H1 (cell line): ENCODE measurements at regions not wholly inside any gene's neighbourhood (a gene's known extent, or its start where the extent isn't known, plus 50 kb on each side); places are given as distances from the start of the nearest gene placed in this dataset.

Experiments
- CTCF ChIA-PET: fragments of 300-600 bp; sonication (Branson Sonifier 250); formaldehyde crosslinking; loops from one replicate; lab custom pipeline; 2021; ENCODE audit not compliant: partially characterized antibody; lab: Charles Lee
- POLR2A ChIA-PET: fragments of 300-600 bp; sonication (Branson Sonifier 250); formaldehyde crosslinking; loops from one replicate; lab custom pipeline; 2021; ENCODE audit warnings: inconsistent platforms; ENCODE audit not compliant: partially characterized antibody; lab: Charles Lee
- DNase-seq, 2 experiments: peaks; one replicate each; pipeline versions ENCODE4 v3.0.0 to v3.0.0-alpha.2; 2010 to 2022; ENCODE audit warnings: low spot score in 2 of 2, low read depth in 1 of 2, mixed read lengths in 1 of 2
- FAIRE-seq: peaks from 2 replicates; lab custom pipeline; 2011; peaks lifted over from hg19 to GRCh38; lab: Jason Lieb, UNC
- H2AFZ ChIP-seq: 2 replicates; pipeline ENCODE4 v1.8.1; 2012; ENCODE audit warnings: low read length, inconsistent platforms
- H2AK5ac ChIP-seq: 2 replicates; pipeline ENCODE4 v1.6.1; 2013; ENCODE audit warnings: low read depth, low read length
- H2BK120ac ChIP-seq: replicated peaks from 2 replicates; pipeline ENCODE3; 2013; ENCODE audit warnings: low read depth, low read length, inconsistent platforms
- H2BK12ac ChIP-seq: 2 replicates; pipeline ENCODE4 v1.6.1; 2013; ENCODE audit warnings: low read depth, low read length
- H2BK15ac ChIP-seq: 2 replicates; pipeline ENCODE4 v1.6.1; 2013; ENCODE audit warnings: low read length
- H2BK20ac ChIP-seq: 2 replicates; pipeline ENCODE4 v1.6.1; 2013; ENCODE audit warnings: low read length
- H2BK5ac ChIP-seq: 2 replicates; pipeline ENCODE4 v1.6.1; 2013; ENCODE audit warnings: low read depth, low read length
- H3K14ac ChIP-seq: 2 replicates; pipeline ENCODE4 v1.6.1; 2013; ENCODE audit warnings: inconsistent platforms; ENCODE audit not compliant: insufficient read length
- H3K18ac ChIP-seq: 2 replicates; pipeline ENCODE4 v1.6.1; 2013; ENCODE audit warnings: low read length; ENCODE audit errors: extremely low read depth
- H3K23ac ChIP-seq: 2 replicates; pipeline ENCODE4 v1.6.1; 2013; ENCODE audit warnings: inconsistent platforms; ENCODE audit not compliant: insufficient read length
- H3K23me2 ChIP-seq: 2 replicates; pipeline ENCODE4 v1.6.1; 2013; ENCODE audit warnings: low read depth, low read length
- H3K27ac ChIP-seq: 2 replicates; pipeline ENCODE4 v1.6.1; 2011; ENCODE audit warnings: low read depth, low read length, inconsistent platforms
- H3K27me3 ChIP-seq, 4 experiments: replicated peaks in 1 of 4; 1 replicate in 1 of 4; 2 replicates in 3 of 4; pipeline versions ENCODE4 v1.6.1 to v1.8.1; 2011 to 2013; ENCODE audit warnings: low read length in 3 of 4, mild to moderate bottlenecking in 3 of 4, inconsistent platforms in 2 of 4, mixed read lengths in 2 of 4, moderate library complexity in 1 of 4; ENCODE audit not compliant: control insufficient read depth in 3 of 4, insufficient read depth in 3 of 4; ENCODE audit errors: extremely low read depth in 1 of 4
- H3K36me3 ChIP-seq, 4 experiments: 2 replicates each; pipeline versions ENCODE4 v1.6.1 to v1.8.1; 2011 to 2013; ENCODE audit warnings: mild to moderate bottlenecking in 4 of 4, low read length in 3 of 4, moderate library complexity in 2 of 4, control low read depth in 1 of 4, inconsistent platforms in 1 of 4; ENCODE audit not compliant: insufficient read depth in 4 of 4, control insufficient read depth in 2 of 4
- H3K4ac ChIP-seq: replicated peaks from 2 replicates; pipeline ENCODE3; 2013; ENCODE audit warnings: low read length, low read depth, mixed read lengths, inconsistent platforms; ENCODE audit not compliant: insufficient read length
- H3K4me1 ChIP-seq, 4 experiments: replicated peaks in 1 of 4; 1 replicate in 1 of 4; 2 replicates in 3 of 4; pipeline versions ENCODE4 v1.6.1 to v1.8.1; 2011 to 2013; ENCODE audit warnings: low read length in 3 of 4, inconsistent platforms in 2 of 4, mixed read lengths in 1 of 4; ENCODE audit not compliant: insufficient read depth in 4 of 4, control insufficient read depth in 3 of 4
- H3K4me2 ChIP-seq, 2 experiments: 2 replicates each; pipeline versions ENCODE4 v1.6.1 to v1.8.1; 2011 to 2013; ENCODE audit warnings: low read depth in 2 of 2, low read length in 2 of 2, control low read depth in 1 of 2, inconsistent platforms in 1 of 2, mild to moderate bottlenecking in 1 of 2; ENCODE audit not compliant: insufficient read depth in 1 of 2
- H3K4me3 ChIP-seq, 4 experiments: fragments of 200-600, 300-600 bp in 1 of 4; sonication (generic), shearing (Covaris generic), sonication (Bioruptor Twin) in 1 of 4; 2 replicates each; pipeline versions ENCODE4 v1.5.1 to v1.8.1; 2011 to 2016; ENCODE audit warnings: low read length in 4 of 4, low read depth in 3 of 4, control low read depth in 2 of 4, inconsistent platforms in 2 of 4, mild to moderate bottlenecking in 2 of 4, mixed read lengths in 1 of 4, moderate library complexity in 1 of 4; ENCODE audit not compliant: insufficient read depth in 2 of 4; ENCODE audit errors: extremely low read depth in 1 of 4
- H3K56ac ChIP-seq: replicated peaks from 2 replicates; pipeline ENCODE3; 2013; ENCODE audit warnings: low read depth, mild to moderate bottlenecking, mixed read lengths, low read length, inconsistent platforms; ENCODE audit not compliant: insufficient read length
- H3K79me1 ChIP-seq: 2 replicates; pipeline ENCODE4 v1.6.1; 2013; ENCODE audit warnings: low read depth, low read length, control low read depth
- H3K79me2 ChIP-seq, 2 experiments: 2 replicates each; pipeline versions ENCODE4 v1.6.1 to v1.8.1; 2012 to 2013; ENCODE audit warnings: low read length in 2 of 2, mild to moderate bottlenecking in 2 of 2, inconsistent platforms in 1 of 2; ENCODE audit not compliant: insufficient read depth in 2 of 2, control insufficient read depth in 1 of 2
- H3K9ac ChIP-seq, 4 experiments: replicated peaks in 1 of 4; 1 replicate in 1 of 4; 2 replicates in 3 of 4; pipeline versions ENCODE4 v1.6.1 to v1.8.1; 2011 to 2013; ENCODE audit warnings: low read depth in 3 of 4, low read length in 3 of 4, control low read depth in 2 of 4, mild to moderate bottlenecking in 2 of 4, moderate library complexity in 2 of 4, inconsistent platforms in 1 of 4; ENCODE audit errors: extremely low read depth in 1 of 4
- H3K9me3 ChIP-seq, 2 experiments: 2 replicates each; pipeline versions ENCODE4 v1.6.1 to v1.8.1; 2012 to 2013; ENCODE audit warnings: mild to moderate bottlenecking in 2 of 2, moderate library complexity in 2 of 2, control low read depth in 1 of 2, inconsistent platforms in 1 of 2, low read depth in 1 of 2, low read length in 1 of 2, mixed read lengths in 1 of 2; ENCODE audit not compliant: insufficient read depth in 2 of 2
- H4K20me1 ChIP-seq, 2 experiments: replicated peaks in 1 of 2; 2 replicates each; pipeline versions ENCODE3 to v1.8.1; 2011 to 2013; ENCODE audit warnings: inconsistent platforms in 2 of 2, low read length in 2 of 2, mild to moderate bottlenecking in 1 of 2; ENCODE audit not compliant: insufficient read depth in 2 of 2, control insufficient read depth in 1 of 2
- H4K5ac ChIP-seq: 2 replicates; pipeline ENCODE4 v1.6.1; 2013; ENCODE audit warnings: low read length, low read depth, mixed read lengths, inconsistent platforms; ENCODE audit not compliant: insufficient read length
- H4K8ac ChIP-seq: 2 replicates; pipeline ENCODE4 v1.8.0; 2013; ENCODE audit warnings: mild to moderate bottlenecking, moderate library complexity, low read length, inconsistent platforms; ENCODE audit not compliant: insufficient read depth; ENCODE audit errors: extremely low read depth
- H4K91ac ChIP-seq: replicated peaks from 2 replicates; pipeline ENCODE3; 2013; ENCODE audit warnings: low read length, mixed read lengths, inconsistent platforms; ENCODE audit not compliant: insufficient read length
- ASH2L ChIP-seq: fragments of 200-600, 300-600 bp; sonication (generic); IDR thresholded peaks from one replicate; pipeline ENCODE4 v1.7.1; 2017; ENCODE audit warnings: low read length
- BCL11A ChIP-seq, 2 experiments: IDR thresholded peaks; one replicate each; pipeline ENCODE4 v1.6.1; 2011; ENCODE audit warnings: low read depth in 2 of 2, low read length in 2 of 2, mild to moderate bottlenecking in 2 of 2
- BRCA1 ChIP-seq: IDR thresholded peaks from 2 replicates; pipeline ENCODE4 v1.6.1; 2012; ENCODE audit warnings: low read depth, low read length, improper control_type of control experiment
- EGR1 ChIP-seq: IDR thresholded peaks from 2 replicates; pipeline ENCODE4 v1.6.1; 2011; ENCODE audit warnings: low read depth, low read length, borderline replicate concordance
- GABPA ChIP-seq: IDR thresholded peaks from 2 replicates; pipeline ENCODE4 v1.6.1; 2011; ENCODE audit warnings: mild to moderate bottlenecking, low read length, moderate library complexity, borderline replicate concordance; ENCODE audit not compliant: insufficient read depth
- KDM4A ChIP-seq: IDR thresholded peaks from one replicate; pipeline ENCODE4 v1.7.1; 2012; ENCODE audit warnings: low read depth, mild to moderate bottlenecking, moderate library complexity, low read length, inconsistent platforms; ENCODE audit not compliant: severe bottlenecking
- KDM5A ChIP-seq: fragments of 200-600 bp; IDR thresholded peaks from 2 replicates; pipeline ENCODE4 v1.7.1; 2012; ENCODE audit warnings: mild to moderate bottlenecking, low read length, inconsistent platforms, mixed read lengths
- PHF8 ChIP-seq: fragments of 200-600 bp; sonication (generic); conservative IDR thresholded peaks from 2 replicates; pipeline ENCODE4 v1.7.1; 2012; ENCODE audit warnings: low read depth, mild to moderate bottlenecking, inconsistent platforms, low read length, moderate library complexity
- RAD21 ChIP-seq, 2 experiments: IDR thresholded peaks in 1 of 2; conservative IDR thresholded peaks in 1 of 2; 2 replicates each; pipeline ENCODE4 v1.6.1; 2011; ENCODE audit warnings: low read depth in 2 of 2, low read length in 2 of 2, improper control_type of control experiment in 1 of 2, inconsistent platforms in 1 of 2, mild to moderate bottlenecking in 1 of 2, moderate library complexity in 1 of 2
- SIRT6 ChIP-seq: IDR thresholded peaks from one replicate; pipeline ENCODE4 v1.7.1; 2012; ENCODE audit warnings: low read length, inconsistent platforms
- TAF1 ChIP-seq: IDR thresholded peaks from 2 replicates; pipeline ENCODE4 v1.6.1; 2011; ENCODE audit warnings: mild to moderate bottlenecking, low read depth, low read length
- WGBS, 2 experiments: shearing (Covaris generic) in 1 of 2; methylation state at CpG; one replicate each; pipeline versions ENCODE4 v1.1.6 to v1.1.7; 2013 to 2015; ENCODE audit warnings: low lambda C conversion rate in 2 of 2, mixed read lengths in 2 of 2, inconsistent platforms in 1 of 2, low coverage in 1 of 2, missing lambda C conversion rate in 1 of 2; ENCODE audit not compliant: insufficient replicate concordance in 2 of 2, insufficient coverage in 1 of 2, insufficient read length in 1 of 2; ENCODE audit errors: extremely low coverage in 1 of 2, missing lambda C conversion rate in 1 of 2; 5-methylcytosine and 5-hydroxymethylcytosine counted together
- TF ChIP-seq, protein P1 (sequence below): IDR thresholded peaks from 2 replicates; pipeline ENCODE4 v1.6.1; 2011; ENCODE audit warnings: low read length, improper control_type of control experiment
- TF ChIP-seq, protein P2 (sequence below): IDR thresholded peaks from 2 replicates; pipeline ENCODE4 v1.6.1; 2012; ENCODE audit warnings: low read length, inconsistent platforms

DNA sequence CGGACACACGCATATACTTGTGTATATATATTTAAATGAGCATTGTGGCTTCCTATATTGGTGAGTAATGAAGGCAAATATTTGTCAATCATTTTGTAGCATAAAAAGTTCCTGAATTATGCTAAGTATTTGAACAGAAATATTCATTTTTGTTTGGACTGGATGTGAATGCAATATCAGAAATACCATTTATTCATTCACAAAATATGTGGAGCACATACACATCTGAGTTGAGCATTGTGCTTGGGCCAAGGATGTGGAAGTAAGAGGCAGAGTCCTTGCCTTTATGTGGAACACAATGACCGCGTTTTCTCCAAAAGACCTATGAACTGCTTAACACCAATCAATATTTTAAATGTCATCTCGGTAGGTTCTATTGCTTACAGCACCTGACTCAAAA, 1086.5 kb downstream of the NR2F1-AS1 start:
- no peak for DNase-seq
- 81% methylated on average over 5 of the region's 5 CpGs; no CpG with 5 or more reads in 1 of the 2 experiments for WGBS, 2 experiments
- TF ChIP-seq SIRT6 (no peak), TAF1 (no peak), GABPA (no peak), PHF8 (no peak), BRCA1 (no peak), BCL11A (IDR thresholded peaks at IDR 0.05; ENCODE audit: low read depth in 2 of 2, low read length in 2 of 2) (no peak), KDM4A (no peak), ASH2L (no peak), EGR1 (no peak), KDM5A (no peak), RAD21 (IDR thresholded peaks at IDR 0.05 in 1 of 2, conservative IDR thresholded peaks at IDR 0.05 in 1 of 2; ENCODE audit: low read depth in 2 of 2, low read length in 2 of 2) (no peak)
- TF ChIP-seq, protein P1, sequence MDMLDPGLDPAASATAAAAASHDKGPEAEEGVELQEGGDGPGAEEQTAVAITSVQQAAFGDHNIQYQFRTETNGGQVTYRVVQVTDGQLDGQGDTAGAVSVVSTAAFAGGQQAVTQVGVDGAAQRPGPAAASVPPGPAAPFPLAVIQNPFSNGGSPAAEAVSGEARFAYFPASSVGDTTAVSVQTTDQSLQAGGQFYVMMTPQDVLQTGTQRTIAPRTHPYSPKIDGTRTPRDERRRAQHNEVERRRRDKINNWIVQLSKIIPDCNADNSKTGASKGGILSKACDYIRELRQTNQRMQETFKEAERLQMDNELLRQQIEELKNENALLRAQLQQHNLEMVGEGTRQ = no peak
- TF ChIP-seq, protein P2, sequence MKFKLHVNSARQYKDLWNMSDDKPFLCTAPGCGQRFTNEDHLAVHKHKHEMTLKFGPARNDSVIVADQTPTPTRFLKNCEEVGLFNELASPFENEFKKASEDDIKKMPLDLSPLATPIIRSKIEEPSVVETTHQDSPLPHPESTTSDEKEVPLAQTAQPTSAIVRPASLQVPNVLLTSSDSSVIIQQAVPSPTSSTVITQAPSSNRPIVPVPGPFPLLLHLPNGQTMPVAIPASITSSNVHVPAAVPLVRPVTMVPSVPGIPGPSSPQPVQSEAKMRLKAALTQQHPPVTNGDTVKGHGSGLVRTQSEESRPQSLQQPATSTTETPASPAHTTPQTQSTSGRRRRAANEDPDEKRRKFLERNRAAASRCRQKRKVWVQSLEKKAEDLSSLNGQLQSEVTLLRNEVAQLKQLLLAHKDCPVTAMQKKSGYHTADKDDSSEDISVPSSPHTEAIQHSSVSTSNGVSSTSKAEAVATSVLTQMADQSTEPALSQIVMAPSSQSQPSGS = no peak

More for the DNA sequence above, 1086.5 kb downstream of the NR2F1-AS1 start:
- H4K5ac ChIP-seq = no peak overlapping the region
- H2BK20ac ChIP-seq = no peak overlapping the region
- H2BK120ac ChIP-seq = no peak overlapping the region
- H2BK15ac ChIP-seq = no peak overlapping the region
- H3K79me1 ChIP-seq = no peaks in the 10 kb centered on the region
- H3K79me2 ChIP-seq = no peaks in the 10 kb centered on the region
- H3K27me3 ChIP-seq = no peaks in the 10 kb centered on the region
- no peak overlapping the region for H2AK5ac ChIP-seq
- no peaks in the 10 kb centered on the region for H3K36me3 ChIP-seq
- no peak overlapping the region for H3K4me2 ChIP-seq
- H3K14ac ChIP-seq = no peak overlapping the region
- H3K4me3 ChIP-seq = no peak overlapping the region
- no peak overlapping the region for H2AFZ ChIP-seq
- H4K91ac ChIP-seq = no peak overlapping the region
- H3K23me2 ChIP-seq = no peaks in the 10 kb centered on the region
- no peak overlapping the region for H3K9ac ChIP-seq
- CTCF ChIA-PET = no interaction called here
- H3K27ac ChIP-seq = no peak overlapping the region
- no peak overlapping the region for H4K8ac ChIP-seq
- H3K23ac ChIP-seq = no peak overlapping the region
- H3K9me3 ChIP-seq = no peaks in the 10 kb centered on the region
- no peak overlapping the region for H3K18ac ChIP-seq
- POLR2A ChIA-PET = no interaction called here
- no peaks in the 10 kb centered on the region for H4K20me1 ChIP-seq
- H2BK12ac ChIP-seq = no peak overlapping the region
- FAIRE-seq = no peak
- H2BK5ac ChIP-seq = no peak overlapping the region
- no peaks in the 10 kb centered on the region for H3K4me1 ChIP-seq
- H3K4ac ChIP-seq = no peak overlapping the region
- no peak overlapping the region for H3K56ac ChIP-seq
